ENCODE measurements at regions not wholly inside any gene's neighbourhood (a gene's known extent, or its start where the extent isn't known, plus 50 kb on each side); places are given as distances from the start of the nearest gene placed in this dataset.

DNA sequence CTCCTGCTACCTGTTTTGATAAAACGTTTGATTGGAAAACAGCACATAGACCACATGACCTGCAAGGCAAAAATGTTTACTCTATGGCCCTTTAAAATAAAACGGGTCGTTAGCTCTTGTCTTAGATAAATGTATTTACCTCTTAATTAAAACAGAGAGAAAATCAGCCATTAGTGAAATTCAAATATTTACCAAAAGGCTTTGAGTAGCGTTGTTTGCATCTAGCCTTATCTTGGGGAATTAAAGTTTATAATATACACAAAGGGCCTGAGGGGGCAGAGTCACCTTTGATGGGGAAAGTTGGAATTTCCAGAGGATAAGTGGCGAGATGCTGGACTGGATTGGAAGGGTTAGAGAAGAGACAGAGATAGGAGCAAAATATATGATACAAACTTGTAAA is 111.3 kb downstream of the FBXO4 start:
- DNase-seq (ENCODE audit: low read depth): no peak
- TF ChIP-seq, protein P1, sequence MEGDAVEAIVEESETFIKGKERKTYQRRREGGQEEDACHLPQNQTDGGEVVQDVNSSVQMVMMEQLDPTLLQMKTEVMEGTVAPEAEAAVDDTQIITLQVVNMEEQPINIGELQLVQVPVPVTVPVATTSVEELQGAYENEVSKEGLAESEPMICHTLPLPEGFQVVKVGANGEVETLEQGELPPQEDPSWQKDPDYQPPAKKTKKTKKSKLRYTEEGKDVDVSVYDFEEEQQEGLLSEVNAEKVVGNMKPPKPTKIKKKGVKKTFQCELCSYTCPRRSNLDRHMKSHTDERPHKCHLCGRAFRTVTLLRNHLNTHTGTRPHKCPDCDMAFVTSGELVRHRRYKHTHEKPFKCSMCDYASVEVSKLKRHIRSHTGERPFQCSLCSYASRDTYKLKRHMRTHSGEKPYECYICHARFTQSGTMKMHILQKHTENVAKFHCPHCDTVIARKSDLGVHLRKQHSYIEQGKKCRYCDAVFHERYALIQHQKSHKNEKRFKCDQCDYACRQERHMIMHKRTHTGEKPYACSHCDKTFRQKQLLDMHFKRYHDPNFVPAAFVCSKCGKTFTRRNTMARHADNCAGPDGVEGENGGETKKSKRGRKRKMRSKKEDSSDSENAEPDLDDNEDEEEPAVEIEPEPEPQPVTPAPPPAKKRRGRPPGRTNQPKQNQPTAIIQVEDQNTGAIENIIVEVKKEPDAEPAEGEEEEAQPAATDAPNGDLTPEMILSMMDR (IDR thresholded peaks at IDR 0.05; ENCODE audit: control insufficient read depth, extremely low read depth, insufficient read depth): no peak
- no peak overlapping the region for H3K4me3 ChIP-seq (ENCODE audit: low read depth, low read length)

DNA sequence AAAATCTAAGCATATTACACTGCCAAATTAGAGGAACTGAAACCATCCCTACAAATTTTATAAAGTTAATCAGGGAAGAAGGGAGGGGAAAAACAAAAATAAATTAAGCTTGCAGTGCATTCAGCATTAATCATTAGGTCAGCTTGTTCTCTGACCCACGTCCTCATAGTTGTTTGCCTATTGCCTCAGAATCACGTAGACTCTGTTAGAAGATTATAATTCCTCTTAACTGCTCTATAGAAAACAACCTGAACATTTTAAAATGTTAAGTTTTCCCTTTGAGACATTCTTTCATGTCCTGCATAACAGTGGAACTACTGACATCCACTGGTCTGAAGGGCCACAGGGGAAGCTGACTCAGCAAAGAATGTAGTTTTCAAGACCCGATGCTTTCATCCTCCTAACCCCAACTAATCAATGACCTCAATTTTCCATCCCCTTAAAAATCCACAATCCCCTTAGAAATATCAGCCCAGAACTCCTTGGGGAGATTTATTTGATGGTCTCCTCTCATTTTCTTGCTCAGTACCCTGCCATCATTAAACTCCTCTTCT is 112.4 kb downstream of the FBXO4 start:
- DNase-seq (ENCODE audit: low read depth): no peak
- TF ChIP-seq, protein P1 (IDR thresholded peaks at IDR 0.05; ENCODE audit: control insufficient read depth, extremely low read depth, insufficient read depth): no peak
- no peak overlapping the region for H3K4me3 ChIP-seq (ENCODE audit: low read depth, low read length)

GRCh38 chr5:42043400-42043799 is 118.3 kb downstream of the FBXO4 start:
- TF ChIP-seq, protein P1 (IDR thresholded peaks at IDR 0.05; ENCODE audit: control insufficient read depth, extremely low read depth, insufficient read depth): no peak
- H3K4me3 ChIP-seq (ENCODE audit: low read depth, low read length): no peak overlapping the region
- DNase-seq (ENCODE audit: low read depth): no peak

- DNase-seq (ENCODE audit: low read depth): peak; percentile 50
- TF ChIP-seq, protein P1 (IDR thresholded peaks at IDR 0.05; ENCODE audit: control insufficient read depth, extremely low read depth, insufficient read depth): peak; percentile 88
- H3K4me3 ChIP-seq (ENCODE audit: low read depth, low read length): no peak overlapping the region
These were observed 132.2 kb downstream of the FBXO4 start for GRCh38 chr5:42057254-42057690.

DNA sequence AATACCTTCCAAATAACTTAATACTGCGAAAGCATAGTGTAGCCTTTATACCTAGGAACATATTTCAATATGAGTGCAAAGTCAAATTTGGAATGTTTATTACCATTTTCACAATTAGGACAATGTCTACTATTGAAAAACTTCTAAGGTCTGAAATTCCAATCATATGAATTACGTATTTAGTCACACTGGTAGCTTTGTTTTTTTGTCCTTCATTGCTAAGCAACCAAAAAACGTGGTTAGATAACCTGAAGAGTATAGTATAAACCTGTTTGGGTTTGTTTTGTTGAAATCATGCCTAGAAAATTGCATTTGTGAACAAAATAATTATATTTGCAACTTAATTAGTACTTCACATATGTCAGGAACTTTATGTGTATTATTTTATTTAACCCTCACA is 134.2 kb downstream of the FBXO4 start:
- no peak overlapping the region for H3K4me3 ChIP-seq (ENCODE audit: low read depth, low read length)
- TF ChIP-seq, protein P1 (IDR thresholded peaks at IDR 0.05; ENCODE audit: control insufficient read depth, extremely low read depth, insufficient read depth): no peak
- DNase-seq (ENCODE audit: low read depth): no peak

GRCh38 chr5:42059778-42060464 is 134.8 kb downstream of the FBXO4 start:
- TF ChIP-seq, protein P1 (IDR thresholded peaks at IDR 0.05; ENCODE audit: control insufficient read depth, extremely low read depth, insufficient read depth): no peak
- no peak overlapping the region for H3K4me3 ChIP-seq (ENCODE audit: low read depth, low read length)
- DNase-seq (ENCODE audit: low read depth): no peak

DNA sequence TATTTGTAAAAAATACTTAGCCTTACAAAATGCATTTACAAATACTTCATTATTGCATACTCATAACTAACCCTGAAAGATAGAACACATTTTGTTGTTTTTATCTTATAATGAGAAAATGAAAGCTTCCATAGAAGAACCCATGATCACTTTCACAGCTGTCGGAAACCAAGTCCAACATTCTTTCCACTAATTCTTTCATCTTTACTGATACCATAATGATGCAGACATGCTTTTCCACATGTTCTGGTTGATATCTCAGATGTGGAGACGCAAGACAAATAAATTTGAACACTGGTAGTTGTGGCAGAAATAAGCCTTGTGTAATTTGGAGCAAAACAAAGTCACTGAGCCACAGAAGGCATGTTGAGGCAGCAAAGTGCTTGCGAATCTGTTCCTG is 136.0 kb downstream of the FBXO4 start:
- no peak overlapping the region for H3K4me3 ChIP-seq (ENCODE audit: low read depth, low read length)
- DNase-seq (ENCODE audit: low read depth): no peak
- TF ChIP-seq, protein P1 (IDR thresholded peaks at IDR 0.05; ENCODE audit: control insufficient read depth, extremely low read depth, insufficient read depth): no peak
